ENCODE measurements at regions not wholly inside any gene's neighbourhood (a gene's known extent, or its start where the extent isn't known, plus 50 kb on each side); places are given as distances from the start of the nearest gene placed in this dataset.
"Not testable (repeated sequence)": the region's sequence is repeated elsewhere in the genome, so short reads cannot be mapped to it uniquely, and the experiment has no call there.

DNA sequence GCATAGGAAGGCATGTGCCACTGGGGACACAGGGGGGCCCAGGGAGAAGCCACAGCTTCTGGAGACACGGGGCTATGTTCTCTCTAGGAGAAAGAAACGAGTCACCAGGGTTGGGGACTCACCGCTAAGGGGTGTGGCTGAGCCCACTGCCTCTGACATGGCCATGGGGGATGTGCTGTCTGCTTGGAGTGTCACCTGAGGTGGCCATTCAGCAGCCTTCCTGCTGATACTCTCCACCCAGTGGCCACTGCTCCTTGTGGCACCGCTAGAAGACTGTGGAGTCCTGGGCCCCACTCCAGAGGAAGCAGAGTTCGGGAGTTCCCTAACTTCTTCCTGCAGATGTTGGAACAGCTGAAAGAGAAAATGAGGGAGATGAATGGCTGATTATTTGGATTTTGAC lies 91.2 kb upstream of the SLC45A1 start:
- no peaks in the 10 kb centered on the region for H3K27me3 ChIP-seq
- H3K27ac ChIP-seq, result no peak overlapping the region
- intact Hi-C loops (cut with DNase I), result no loop called here
- FAIRE-seq, result no peak
- no peak for ATAC-seq
- no peak for DNase-seq
- H3K36me3 ChIP-seq, result no peaks in the 10 kb centered on the region
- H3K4me1 ChIP-seq, result no peaks in the 10 kb centered on the region
- H3K4me3 ChIP-seq, result no peak overlapping the region
- TF ChIP-seq, protein P1, sequence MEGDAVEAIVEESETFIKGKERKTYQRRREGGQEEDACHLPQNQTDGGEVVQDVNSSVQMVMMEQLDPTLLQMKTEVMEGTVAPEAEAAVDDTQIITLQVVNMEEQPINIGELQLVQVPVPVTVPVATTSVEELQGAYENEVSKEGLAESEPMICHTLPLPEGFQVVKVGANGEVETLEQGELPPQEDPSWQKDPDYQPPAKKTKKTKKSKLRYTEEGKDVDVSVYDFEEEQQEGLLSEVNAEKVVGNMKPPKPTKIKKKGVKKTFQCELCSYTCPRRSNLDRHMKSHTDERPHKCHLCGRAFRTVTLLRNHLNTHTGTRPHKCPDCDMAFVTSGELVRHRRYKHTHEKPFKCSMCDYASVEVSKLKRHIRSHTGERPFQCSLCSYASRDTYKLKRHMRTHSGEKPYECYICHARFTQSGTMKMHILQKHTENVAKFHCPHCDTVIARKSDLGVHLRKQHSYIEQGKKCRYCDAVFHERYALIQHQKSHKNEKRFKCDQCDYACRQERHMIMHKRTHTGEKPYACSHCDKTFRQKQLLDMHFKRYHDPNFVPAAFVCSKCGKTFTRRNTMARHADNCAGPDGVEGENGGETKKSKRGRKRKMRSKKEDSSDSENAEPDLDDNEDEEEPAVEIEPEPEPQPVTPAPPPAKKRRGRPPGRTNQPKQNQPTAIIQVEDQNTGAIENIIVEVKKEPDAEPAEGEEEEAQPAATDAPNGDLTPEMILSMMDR (IDR thresholded peaks at IDR 0.05), result no peak
- 84 to 88% methylated on average over 5 of the region's 5 CpGs for WGBS, 2 donors
- no peaks in the 10 kb centered on the region for H3K9me3 ChIP-seq

DNA sequence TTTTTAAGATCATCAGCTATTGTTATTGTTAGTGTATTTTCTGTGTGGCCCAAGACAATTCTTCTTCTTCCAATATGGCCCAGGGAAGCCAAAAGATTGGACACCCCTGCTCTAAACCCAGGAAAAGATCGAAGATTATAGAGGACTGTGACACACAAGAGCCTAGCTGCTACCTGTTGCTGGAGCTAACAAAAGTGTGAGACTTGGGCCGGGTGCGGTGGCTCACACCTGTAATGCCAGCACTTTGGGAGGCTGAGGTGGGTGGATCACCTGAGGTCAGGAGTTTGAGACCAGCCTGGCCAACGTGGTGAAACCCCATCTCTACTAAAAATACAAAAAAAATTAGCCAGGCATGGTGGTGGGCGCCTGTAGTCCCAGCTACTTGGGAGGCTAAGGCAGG lies 91.9 kb upstream of the SLC45A1 start:
- ATAC-seq; H3K27me3 ChIP-seq; DNase-seq; H3K4me3 ChIP-seq; H3K36me3 ChIP-seq; H3K4me1 ChIP-seq; FAIRE-seq; H3K27ac ChIP-seq; H3K9me3 ChIP-seq; intact Hi-C loops (cut with DNase I): not testable (repeated sequence)
- WGBS, 2 donors, result 78 to 90% methylated on average over 5 of the region's 5 CpGs

DNA sequence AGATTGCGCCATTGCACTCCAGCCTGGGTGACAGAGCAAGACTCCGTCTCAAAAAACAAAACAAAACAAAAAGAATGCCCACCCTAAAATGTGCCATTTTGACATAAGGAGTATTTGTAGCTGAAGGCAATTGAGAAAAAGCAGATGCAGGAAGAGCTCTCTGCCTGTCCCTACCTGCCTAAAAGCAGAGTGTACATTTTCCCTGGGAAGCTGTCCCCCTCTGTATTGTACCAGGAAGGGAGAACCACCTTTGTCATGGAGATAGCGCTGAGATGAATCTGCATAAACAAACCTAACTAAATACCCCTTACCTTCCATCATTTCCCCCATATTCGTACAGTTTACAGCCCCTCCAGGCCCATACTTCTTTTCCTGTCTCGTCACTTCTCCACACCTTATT lies 94.4 kb upstream of the SLC45A1 start:
- Histone ChIP-seq H3K27me3 (no peaks in the 10 kb centered on the region), H3K36me3 (no peaks in the 10 kb centered on the region), H3K4me1 (no peaks in the 10 kb centered on the region), H3K27ac (no peak overlapping the region), H3K4me3 (no peak overlapping the region), H3K9me3 (no peaks in the 10 kb centered on the region)
- TF ChIP-seq, protein P1 (IDR thresholded peaks at IDR 0.05), result no peak
- DNase-seq (no peak), FAIRE-seq (no peak), ATAC-seq (no peak)
- WGBS, 2 donors, result 89 to 97% methylated on average over 5 of the region's 5 CpGs
- intact Hi-C loops (cut with DNase I), result no loop called here

DNA sequence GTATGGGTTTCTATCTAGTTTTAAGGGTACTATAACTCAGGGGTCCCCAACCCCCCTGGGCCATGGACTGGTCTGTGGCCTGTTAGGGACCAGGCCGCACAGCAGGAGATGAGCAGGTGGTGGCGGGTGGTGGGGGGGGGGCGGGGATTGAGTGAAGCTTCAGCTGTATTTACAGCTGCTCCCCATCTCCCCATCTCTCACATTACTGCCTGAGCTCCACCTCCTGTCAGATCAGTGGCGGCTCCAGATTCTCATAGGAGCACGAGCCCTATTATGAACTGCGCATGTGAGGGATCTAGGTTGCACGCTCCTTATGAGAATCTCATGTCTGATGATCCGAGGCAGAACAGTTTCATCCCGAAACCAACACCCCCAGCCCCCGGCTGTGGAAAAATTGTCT lies 95.1 kb upstream of the SLC45A1 start:
- Histone ChIP-seq H3K4me3 (no peak overlapping the region), H3K36me3 (no peaks in the 10 kb centered on the region), H3K4me1 (peaks cover 1 to 4% (median 3%) of the 10 kb centered on the region in 3 donors), H3K9me3 (no peaks in the 10 kb centered on the region), H3K27me3 (no peaks in the 10 kb centered on the region), H3K27ac (no peak overlapping the region)
- FAIRE-seq (no peak), ATAC-seq (no peak), DNase-seq (no peak)
- TF ChIP-seq, protein P1 (IDR thresholded peaks at IDR 0.05), result no peak
- intact Hi-C loops (cut with DNase I), result no loop called here
- WGBS, 2 donors, result 87 to 94% methylated on average over 9 to 10 of the region's 10 CpGs

DNA sequence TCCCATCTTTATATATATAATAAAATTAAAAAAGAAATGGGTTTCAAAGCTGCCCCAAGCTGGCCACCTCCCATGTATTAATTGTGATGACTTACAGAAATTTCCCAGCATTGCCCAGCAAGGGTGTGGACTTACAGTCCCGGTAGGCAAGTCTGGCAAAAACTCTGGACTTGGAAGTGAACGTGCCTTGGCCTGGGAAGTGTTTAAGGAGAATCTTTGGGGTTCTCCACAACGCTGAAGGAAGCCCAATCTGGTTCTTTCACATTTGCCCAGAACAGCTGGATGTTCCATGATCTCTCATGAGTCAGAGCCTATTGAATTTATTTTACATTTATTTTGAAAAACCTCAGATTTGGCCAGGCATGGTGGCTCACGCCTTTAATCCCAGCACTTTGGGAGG lies 98.4 kb upstream of the SLC45A1 start:
- FAIRE-seq, result no peak
- H3K27ac ChIP-seq, result no peak overlapping the region
- no peak for ATAC-seq
- TF ChIP-seq, protein P1 (IDR thresholded peaks at IDR 0.05), result no peak
- peaks cover 3 to 14% (median 12%) of the 10 kb centered on the region in 3 donors for H3K4me1 ChIP-seq
- H3K27me3 ChIP-seq, result no peaks in the 10 kb centered on the region
- H3K36me3 ChIP-seq, result no peaks in the 10 kb centered on the region
- no peak for DNase-seq
- H3K4me3 ChIP-seq, result no peak overlapping the region
- intact Hi-C loops (cut with DNase I), result no loop called here
- WGBS, 2 donors, result 85 to 92% methylated on average over 4 of the region's 4 CpGs
- H3K9me3 ChIP-seq, result no peaks in the 10 kb centered on the region

All from pancreas (tissue), 10 donors.